K562 (cell line): ENCODE measurements at regions not wholly inside any gene's neighbourhood (a gene's known extent, or its start where the extent isn't known, plus 50 kb on each side); places are given as distances from the start of the nearest gene placed in this dataset.

ENCODE experiments used
- ATAC-seq: fragments of 200-7000 bp; cut with Tn5 transposase; 3 replicates; pipeline ENCODE4 v1.9.1; 2020; ENCODE audit warnings: moderate library complexity
- BruUV-seq: library from RNA; stranded (reverse); fragments of 400-500 nt; replicated peaks from 2 replicates; lab custom pipeline; 2021; lab: Mats Ljungman, UMichigan
- CTCF ChIA-PET: fragments of 300-600 bp; formaldehyde crosslinking; extraction: SDS; loops from one replicate; lab custom pipeline; 2021; ENCODE audit warnings: low intra/inter-chr PET ratio; lab: Yijun Ruan, JAX
- POLR2A ChIA-PET: fragments of 300-600, 350-650 bp; sonication (Branson Sonifier 250); formaldehyde crosslinking; extraction: SDS; loops from one replicate; lab custom pipeline; 2021; ENCODE audit warnings: antibody characterized with exemption, inconsistent platforms; lab: Yijun Ruan, JAX
- DNase-seq, 4 experiments: peaks; one replicate each; pipeline versions ENCODE4 v3.0.0 to v3.0.0-alpha.2; 2011 to 2018; ENCODE audit warnings: low spot score in 3 of 4, mixed read lengths in 3 of 4; ENCODE audit errors: extremely low read depth in 1 of 4
- FAIRE-seq: peaks from 2 replicates; lab custom pipeline; 2011; peaks lifted over from hg19 to GRCh38; lab: Jason Lieb, UNC
- H2AFZ ChIP-seq: 2 replicates; pipeline ENCODE4 v1.6.0; 2011; ENCODE audit warnings: low read depth, low read length, control low read depth, inconsistent platforms
- H3K27ac ChIP-seq: fragments of 200-600 bp; 3 replicates; pipeline ENCODE4 v1.8.0; 2011; ENCODE audit warnings: low read depth, mild to moderate bottlenecking, control low read depth, inconsistent platforms, low read length, moderate library complexity, mixed read lengths; ENCODE audit errors: extremely low read depth
- H3K27me3 ChIP-seq, 2 experiments: fragments of 300-600 bp in 1 of 2; 2 replicates in 1 of 2; 3 replicates in 1 of 2; pipeline versions ENCODE4 v1.6.0 to v1.8.0; 2011; ENCODE audit warnings: inconsistent platforms in 2 of 2, low read length in 2 of 2, mild to moderate bottlenecking in 1 of 2, mixed read lengths in 1 of 2, moderate library complexity in 1 of 2; ENCODE audit not compliant: control insufficient read depth in 2 of 2, insufficient read depth in 2 of 2
- H3K36me3 ChIP-seq: fragments of 300-600 bp; 3 replicates; pipeline ENCODE4 v1.8.0; 2011; ENCODE audit warnings: mild to moderate bottlenecking, low read length, inconsistent platforms; ENCODE audit not compliant: control insufficient read depth, insufficient read depth
- H3K4me1 ChIP-seq, 2 experiments: fragments of 200-600 bp in 1 of 2; replicated peaks in 1 of 2; 2 replicates in 1 of 2; 3 replicates in 1 of 2; pipeline versions ENCODE4 v1.5.1 to v1.8.0; 2011; ENCODE audit warnings: inconsistent platforms in 2 of 2, low read length in 2 of 2, mild to moderate bottlenecking in 1 of 2, mixed read lengths in 1 of 2, moderate library complexity in 1 of 2; ENCODE audit not compliant: control insufficient read depth in 2 of 2, insufficient read depth in 2 of 2
- H3K4me2 ChIP-seq: 2 replicates; pipeline ENCODE4 v1.6.1; 2011; ENCODE audit warnings: low read length, control low read depth, inconsistent platforms, mixed read lengths; ENCODE audit not compliant: insufficient read depth
- H3K4me3 ChIP-seq: fragments of 200-600 bp; sonication (generic), shearing (Covaris generic); 2 replicates; pipeline ENCODE4 v1.5.1; 2016; ENCODE audit warnings: control low read depth, inconsistent platforms
- H3K79me2 ChIP-seq: fragments of 200-600 bp; 3 replicates; pipeline ENCODE4 v1.8.0; 2011; ENCODE audit warnings: low read length, inconsistent platforms; ENCODE audit not compliant: control insufficient read depth, insufficient read depth
- H3K9ac ChIP-seq, 2 experiments: 2 replicates each; pipeline versions ENCODE4 v1.6.0 to v1.6.1; 2011; ENCODE audit warnings: low read depth in 2 of 2, low read length in 2 of 2, control low read depth in 1 of 2, inconsistent platforms in 1 of 2, mild to moderate bottlenecking in 1 of 2, mixed read lengths in 1 of 2; ENCODE audit not compliant: insufficient read depth in 1 of 2
- H3K9me1 ChIP-seq: one replicate; pipeline ENCODE4 v1.6.0; 2011; ENCODE audit warnings: inconsistent platforms, mild to moderate bottlenecking, low read length, moderate library complexity; ENCODE audit not compliant: control insufficient read depth, insufficient read depth
- H3K9me3 ChIP-seq: replicated peaks from 2 replicates; pipeline ENCODE4 v1.5.1; 2011; ENCODE audit warnings: low read depth, low read length, inconsistent platforms; ENCODE audit not compliant: control insufficient read depth, insufficient read depth
- H4K20me1 ChIP-seq: replicated peaks from 2 replicates; pipeline ENCODE4 v1.6.1; 2011; ENCODE audit warnings: low read length, inconsistent platforms, mixed read lengths; ENCODE audit not compliant: control insufficient read depth, insufficient read depth
- ID3 ChIP-seq, 2 experiments: fragments of 250-450 bp in 1 of 2; fragments of 450-650 bp in 1 of 2; sonication (Bioruptor Pico) in 1 of 2; IDR thresholded peaks; 2 replicates each; pipeline versions ENCODE4 v1.6.1 to v1.8.0; 2016 to 2021; ENCODE audit warnings: mild to moderate bottlenecking in 2 of 2, moderate library complexity in 2 of 2, missing compliant biosample characterization in 1 of 2, missing genetic modification characterization in 1 of 2
- RREB1 ChIP-seq: fragments of 250-450 bp; sonication (Bioruptor Pico); IDR thresholded peaks from 2 replicates; pipeline ENCODE4 v1.4.0; 2020
- USF2 ChIP-seq: sonication (generic); formaldehyde crosslinking; IDR thresholded peaks from 2 replicates; pipeline ENCODE4 v1.5.0; 2020; ENCODE audit warnings: missing genetic modification reagents
- ZHX1 ChIP-seq: fragments of 150-350 bp; conservative IDR thresholded peaks from 2 replicates; pipeline ENCODE4 v1.6.1; 2014; ENCODE audit warnings: low read length
- ZMIZ1 ChIP-seq, 2 experiments: fragments of 150-350 bp in 1 of 2; IDR thresholded peaks; 2 replicates each; pipeline ENCODE4 v1.6.1; 2012 to 2016; ENCODE audit warnings: low read depth in 2 of 2, low read length in 2 of 2, mild to moderate bottlenecking in 1 of 2, moderate library complexity in 1 of 2
- WGBS: fragments of 100-300 bp; shearing (Covaris generic); methylation state at CpG from one replicate; pipeline ENCODE4 v1.1.6; 2016; ENCODE audit warnings: low coverage, mixed read lengths; ENCODE audit not compliant: insufficient coverage; ENCODE audit errors: missing lambda C conversion rate; 5-methylcytosine and 5-hydroxymethylcytosine counted together
- in situ Hi-C: fragments of 300-500 bp; cut with MboI; formaldehyde crosslinking; loops from 4 replicates; pipeline ENCODE4 v1.15.0; 2018; ENCODE audit warnings: inconsistent platforms, mixed read lengths
- intact Hi-C: fragments of 100-400 bp; cut with micrococcal nuclease; formaldehyde crosslinking; loops from 2 replicates; pipeline ENCODE4 v1.14.2; 2022

- Histone ChIP-seq H3K4me3 (no peak overlapping the region), H3K9ac (no peak overlapping the region), H3K4me1 (no peaks in the 10 kb centered on the region), H3K36me3 (no peaks in the 10 kb centered on the region), H3K4me2 (no peak overlapping the region), H4K20me1 (no peaks in the 10 kb centered on the region), H3K9me1 (no peaks in the 10 kb centered on the region), H3K79me2 (no peaks in the 10 kb centered on the region), H3K9me3 (no peaks in the 10 kb centered on the region), H3K27ac (no peak overlapping the region), H2AFZ (no peak overlapping the region), H3K27me3 (peaks cover 0 to 7% of the 10 kb centered on the region in 2 experiments; a peak in 1 of 5 replicates)
- WGBS = under 1% methylated on average over 16 of the region's 17 CpGs
- ChIA-PET CTCF (no interaction called here), POLR2A (interaction anchor here (0.6 kb wide), 1 partner anchor 519 kb away, joined by 3 read pairs; no protein-coding TSS in a partner anchor)
- BruUV-seq = no TSS peak
- FAIRE-seq (no peak), ATAC-seq (no peak), DNase-seq (no peak)
- intact Hi-C loops = no loop called here
- in situ Hi-C loops = no loop called here
- TF ChIP-seq ID3 (CRISPR knock-in tag; IDR thresholded peaks at IDR 0.05) (no peak), ID3 (tag; IDR thresholded peaks at IDR 0.05) (no peak), RREB1 (CRISPR knock-in tag) (no peak), ZMIZ1 (IDR thresholded peaks at IDR 0.05; ENCODE audit: low read depth in 2 of 2, low read length in 2 of 2) (no peak), ZHX1 (no peak), USF2 (CRISPR knock-in tag) (no peak)
Observed at GRCh38 chr14:98906123-98906995, 365.6 kb downstream of the BCL11B start.
